HFFc6 (cell line): ENCODE measurements at regions not wholly inside any gene's neighbourhood (a gene's known extent, or its start where the extent isn't known, plus 50 kb on each side); places are given as distances from the start of the nearest gene placed in this dataset.

Experiments used
- DNase-seq: peaks from one replicate; pipeline ENCODE4 v3.0.0-alpha.2; 2018
- H3K27ac Mint-ChIP-seq: 2 replicates; pipeline ENCODE4 v1.8.0; 2020; ENCODE audit warnings: mild to moderate bottlenecking, mixed read lengths
- H3K27me3 Mint-ChIP-seq: 2 replicates; pipeline ENCODE4 v1.8.0; 2021; ENCODE audit warnings: mild to moderate bottlenecking, moderate library complexity, mixed read lengths; ENCODE audit not compliant: insufficient read depth
- H3K36me3 Mint-ChIP-seq: 2 replicates; pipeline ENCODE4 v1.8.0; 2021; ENCODE audit warnings: low read depth, mixed read lengths
- H3K4me1 Mint-ChIP-seq: 2 replicates; pipeline ENCODE4 v1.8.0; 2020; ENCODE audit warnings: low read depth, mixed read lengths
- H3K4me3 Mint-ChIP-seq: 2 replicates; pipeline ENCODE4 v1.8.0; 2020; ENCODE audit warnings: mild to moderate bottlenecking, moderate library complexity, mixed read lengths
- H3K9me3 Mint-ChIP-seq: 2 replicates; pipeline ENCODE4 v1.8.0; 2020; ENCODE audit warnings: mild to moderate bottlenecking, mixed read lengths
- TF ChIP-seq, protein P1 (sequence below): fragments of 200-600 bp; sonication (generic); IDR thresholded peaks from 2 replicates; pipeline ENCODE4 v1.5.0; 2021; ENCODE audit warnings: antibody characterized with exemption, mild to moderate bottlenecking

- Mint-ChIP-seq H3K36me3 (no peaks in the 10 kb centered on the region), H3K4me3 (no peak overlapping the region), H3K4me1 (no peaks in the 10 kb centered on the region), H3K27me3 (no peaks in the 10 kb centered on the region), H3K9me3 (peaks cover 26% of the 10 kb centered on the region), H3K27ac (no peak overlapping the region)
- TF ChIP-seq, protein P1, sequence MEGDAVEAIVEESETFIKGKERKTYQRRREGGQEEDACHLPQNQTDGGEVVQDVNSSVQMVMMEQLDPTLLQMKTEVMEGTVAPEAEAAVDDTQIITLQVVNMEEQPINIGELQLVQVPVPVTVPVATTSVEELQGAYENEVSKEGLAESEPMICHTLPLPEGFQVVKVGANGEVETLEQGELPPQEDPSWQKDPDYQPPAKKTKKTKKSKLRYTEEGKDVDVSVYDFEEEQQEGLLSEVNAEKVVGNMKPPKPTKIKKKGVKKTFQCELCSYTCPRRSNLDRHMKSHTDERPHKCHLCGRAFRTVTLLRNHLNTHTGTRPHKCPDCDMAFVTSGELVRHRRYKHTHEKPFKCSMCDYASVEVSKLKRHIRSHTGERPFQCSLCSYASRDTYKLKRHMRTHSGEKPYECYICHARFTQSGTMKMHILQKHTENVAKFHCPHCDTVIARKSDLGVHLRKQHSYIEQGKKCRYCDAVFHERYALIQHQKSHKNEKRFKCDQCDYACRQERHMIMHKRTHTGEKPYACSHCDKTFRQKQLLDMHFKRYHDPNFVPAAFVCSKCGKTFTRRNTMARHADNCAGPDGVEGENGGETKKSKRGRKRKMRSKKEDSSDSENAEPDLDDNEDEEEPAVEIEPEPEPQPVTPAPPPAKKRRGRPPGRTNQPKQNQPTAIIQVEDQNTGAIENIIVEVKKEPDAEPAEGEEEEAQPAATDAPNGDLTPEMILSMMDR = no peak
- no peak for DNase-seq
Measured at GRCh38 chr16:52819405-52819804, 233.3 kb downstream of the CHD9NB start.

- peaks cover under 1% of the 10 kb centered on the region; the same call in 1 of the 2 replicates for H3K27me3 Mint-ChIP-seq
- peaks cover 33% of the 10 kb centered on the region for H3K9me3 Mint-ChIP-seq
- no peak overlapping the region for H3K27ac Mint-ChIP-seq
Measured at GRCh38 chr16:52817696-52818095, 235.0 kb downstream of the CHD9NB start.

DNA sequence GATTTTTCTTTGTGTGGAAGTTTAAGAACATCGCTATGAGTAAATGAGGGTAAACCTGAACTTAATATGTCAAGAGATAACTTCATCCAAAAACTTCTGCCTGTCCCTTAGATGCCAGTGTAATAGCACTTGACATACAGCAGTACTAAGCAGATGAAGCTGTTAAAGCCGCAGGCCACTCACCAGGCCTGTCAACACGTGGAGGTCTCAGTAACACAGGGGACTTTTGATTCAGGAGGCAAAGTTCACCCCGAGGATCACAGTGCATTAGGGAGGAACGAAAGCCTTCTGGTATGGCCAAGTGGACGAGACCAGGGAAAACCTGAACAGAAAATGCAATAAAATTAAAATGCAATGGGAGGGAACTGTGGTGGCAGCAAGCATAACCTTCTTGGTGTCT lies 235.7 kb downstream of the CHD9NB start:
- Mint-ChIP-seq H3K27me3 (peaks cover 1% of the 10 kb centered on the region; the same call in 1 of the 2 replicates), H3K9me3 (peaks cover 33% of the 10 kb centered on the region), H3K27ac (no peak overlapping the region), H3K4me1 (peaks cover 15% of the 10 kb centered on the region; the same call in 1 of the 2 replicates), H3K36me3 (no peaks in the 10 kb centered on the region), H3K4me3 (no peak overlapping the region)
- TF ChIP-seq, protein P1 = no peak
- DNase-seq = no peak

More at GRCh38 chr16:52817696-52818095, 235.0 kb downstream of the CHD9NB start:
- peaks cover 12% of the 10 kb centered on the region; the same call in 1 of the 2 replicates for H3K4me1 Mint-ChIP-seq
- H3K4me3 Mint-ChIP-seq = no peak overlapping the region
- H3K36me3 Mint-ChIP-seq = no peaks in the 10 kb centered on the region
- TF ChIP-seq, protein P1 = no peak
- no peak for DNase-seq

- Mint-ChIP-seq H3K9me3 (peaks cover 23% of the 10 kb centered on the region), H3K27me3 (peaks cover 1% of the 10 kb centered on the region; the same call in 1 of the 2 replicates), H3K4me3 (no peak overlapping the region), H3K27ac (no peak overlapping the region), H3K4me1 (peaks cover 15% of the 10 kb centered on the region; the same call in 1 of the 2 replicates), H3K36me3 (no peaks in the 10 kb centered on the region)
- TF ChIP-seq, protein P1 = no peak
- DNase-seq = no peak
Measured at GRCh38 chr16:52812678-52813556, 239.8 kb downstream of the CHD9NB start.

GRCh38 chr16:52805559-52806168 lies 247.0 kb downstream of the CHD9NB start:
- no peaks in the 10 kb centered on the region for H3K36me3 Mint-ChIP-seq
- TF ChIP-seq, protein P1 = no peak
- peaks cover 31% of the 10 kb centered on the region for H3K9me3 Mint-ChIP-seq
- H3K27ac Mint-ChIP-seq = no peak overlapping the region
- no peaks in the 10 kb centered on the region for H3K4me1 Mint-ChIP-seq
- H3K27me3 Mint-ChIP-seq = no peaks in the 10 kb centered on the region; the same call in 1 of the 2 replicates
- no peak overlapping the region for H3K4me3 Mint-ChIP-seq
- no peak for DNase-seq
